SHP77 (cell line): ENCODE measurements at regions not wholly inside any gene's neighbourhood (a gene's known extent, or its start where the extent isn't known, plus 50 kb on each side); places are given as distances from the start of the nearest gene placed in this dataset.

Experiments used
- DNase-seq, 2 experiments: peaks; one replicate each; lab custom pipeline; 2025; lab: John Stamatoyannopoulos, UW

DNA sequence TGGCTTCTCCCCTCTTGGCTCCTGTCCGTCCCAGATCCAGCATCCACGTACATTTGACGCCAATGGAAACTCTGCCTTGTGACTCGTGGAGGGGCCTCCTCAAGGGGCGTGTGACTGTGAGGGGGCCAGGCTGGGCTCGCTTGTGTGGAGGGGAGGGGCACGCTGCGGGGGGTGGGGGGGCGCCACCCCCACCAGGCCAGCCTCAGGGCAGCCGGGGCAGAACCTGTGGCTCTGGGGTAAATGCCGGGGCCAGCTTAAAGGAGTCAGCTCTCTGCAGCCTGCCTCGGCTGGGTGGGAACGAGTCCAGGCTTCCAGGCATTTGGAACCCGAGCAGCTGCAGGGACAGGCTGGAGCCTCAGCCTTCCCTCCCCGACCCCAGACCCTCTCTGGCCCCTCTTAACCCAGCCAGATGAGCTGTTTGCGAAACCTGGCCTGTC is 94.1 kb downstream of the SIK1 start:
- DNase-seq: peak; percentile 14 to 25

DNA sequence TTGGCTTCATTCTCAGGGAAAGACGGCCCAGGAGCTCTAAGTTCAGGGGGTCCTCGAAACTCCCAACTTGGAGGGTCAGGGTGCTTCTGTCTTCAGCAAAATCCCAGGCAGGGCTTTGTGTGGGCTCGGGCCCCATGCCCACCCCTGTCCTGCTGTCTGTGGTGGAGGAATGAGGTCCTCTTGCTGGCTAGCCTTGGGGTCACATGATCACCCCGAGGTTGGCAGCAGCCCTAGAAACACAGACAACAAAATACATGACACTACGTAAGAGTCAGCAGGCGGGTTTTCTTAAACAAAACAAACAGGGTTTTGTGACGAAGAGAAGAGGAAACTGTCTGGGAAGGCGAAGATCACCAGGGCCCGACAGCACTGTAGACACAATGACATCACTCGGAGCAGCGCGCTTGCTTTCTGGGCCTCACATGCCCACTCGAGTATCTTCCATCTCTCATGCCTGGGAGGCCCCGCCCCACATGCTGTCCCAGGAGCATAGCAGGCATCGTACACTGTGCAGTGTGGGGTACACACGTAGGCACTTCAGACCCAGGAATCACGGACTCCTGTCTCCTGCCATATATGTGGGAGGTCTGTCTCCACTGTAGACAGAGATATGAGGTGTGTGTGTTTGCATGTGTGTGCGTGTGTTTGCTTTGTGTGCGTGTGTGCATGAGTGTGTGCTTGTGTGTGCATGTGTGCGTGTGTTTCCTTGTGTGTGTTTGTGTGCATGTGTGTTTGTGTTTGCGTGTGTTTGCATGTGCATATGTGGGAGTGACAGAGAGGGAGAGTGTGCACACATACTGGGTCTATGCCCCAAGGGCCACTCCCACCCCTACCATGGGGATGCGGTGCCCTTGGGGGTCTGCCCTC is 94.7 kb downstream of the SIK1 start:
- peak; percentile 68 to 75 for DNase-seq

DNA sequence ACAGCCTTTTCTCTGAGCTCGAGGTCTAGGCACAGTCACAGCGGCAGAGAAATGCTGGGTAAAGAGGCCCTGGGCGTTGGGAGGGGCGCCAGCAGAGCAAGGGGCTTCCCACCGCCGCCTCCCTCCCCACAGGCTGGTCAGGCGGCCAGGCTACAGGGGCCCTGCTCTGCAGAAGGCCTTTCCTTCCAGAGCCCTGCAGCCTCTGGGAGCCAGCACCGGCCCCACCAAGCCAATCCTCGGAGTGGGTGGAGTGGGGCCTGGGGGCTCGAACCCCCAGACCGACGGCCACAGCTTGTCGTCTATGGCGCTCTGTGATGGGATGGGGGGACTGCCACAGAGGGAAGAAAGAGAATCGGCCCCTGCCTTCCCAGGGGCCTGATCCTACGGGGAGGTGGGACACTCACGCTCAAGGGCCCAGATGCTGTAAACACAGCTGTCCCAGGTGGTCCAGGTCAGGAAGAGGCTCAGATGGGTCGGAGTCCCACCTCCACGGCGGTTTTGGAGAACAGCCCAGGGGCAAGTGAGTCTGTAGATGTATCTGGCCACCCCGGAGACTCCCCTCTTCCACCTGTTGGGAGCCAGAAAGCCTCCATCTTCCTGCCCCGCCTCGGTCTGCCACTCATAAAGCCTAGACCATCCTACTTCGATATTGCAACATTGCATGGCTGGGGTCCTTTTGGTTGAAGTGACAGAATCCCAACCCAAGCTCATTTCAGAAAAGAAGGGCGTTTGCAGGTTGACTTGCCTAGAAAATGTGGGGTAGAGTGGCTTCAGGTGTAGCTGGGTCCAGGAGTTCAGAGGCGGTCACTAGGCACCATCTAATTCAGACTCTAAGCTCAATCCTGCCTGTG is 95.6 kb downstream of the SIK1 start:
- DNase-seq: no peak

DNA sequence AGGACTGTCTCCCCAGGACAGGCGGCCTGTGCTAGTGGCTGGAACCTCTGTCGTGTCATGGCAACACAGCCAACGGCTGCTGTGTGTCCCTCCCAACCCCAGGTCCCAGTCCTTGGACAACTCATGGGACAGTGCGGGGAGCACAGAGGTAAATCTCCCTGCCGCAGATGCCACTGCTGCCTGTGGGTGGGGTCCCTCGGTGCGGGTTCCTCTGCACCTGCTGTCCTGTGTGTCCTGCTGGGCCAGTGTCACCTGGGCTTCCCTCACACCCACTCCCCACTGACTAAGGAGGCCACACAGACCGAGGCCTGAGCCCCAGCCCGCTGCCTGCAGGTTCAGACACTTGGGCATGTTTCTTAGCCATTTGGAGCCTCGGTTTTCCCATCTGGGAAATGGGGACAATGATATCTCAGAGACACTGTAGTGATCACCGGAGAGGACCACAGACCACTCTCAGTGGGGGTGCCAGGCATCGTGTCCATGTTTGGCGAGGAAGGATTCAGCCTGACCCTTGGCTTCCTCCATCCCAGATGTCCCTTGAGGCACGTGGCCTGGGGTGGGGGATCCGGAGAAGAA is 96.5 kb downstream of the SIK1 start:
- no peak for DNase-seq

DNA sequence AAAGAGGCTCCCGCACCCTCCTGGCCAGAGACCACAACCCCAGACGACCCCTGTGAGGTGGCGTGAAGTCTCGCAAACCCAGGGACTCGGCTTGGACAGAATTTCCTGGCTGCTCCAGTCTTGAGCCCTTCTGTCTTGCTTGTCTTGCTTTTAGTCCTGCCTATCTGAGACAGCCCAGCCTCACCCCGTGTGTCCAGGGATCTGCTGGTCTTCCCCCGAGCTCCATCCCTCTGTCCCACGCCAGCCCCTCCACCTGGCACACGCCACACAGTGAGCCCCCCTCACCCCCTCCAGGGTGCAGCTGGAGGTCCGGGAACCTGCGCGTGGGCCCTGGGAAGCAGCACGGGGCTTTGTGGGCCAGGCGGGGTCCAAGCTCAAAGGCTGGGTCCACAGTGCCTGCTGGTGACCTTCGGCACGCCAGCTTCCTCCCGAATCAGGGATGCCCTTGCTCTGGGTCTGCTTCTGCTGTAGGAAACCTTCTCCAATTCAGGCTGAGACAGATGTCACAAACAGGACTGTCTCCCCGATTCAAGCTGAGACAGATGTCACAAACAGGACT is 97.1 kb downstream of the SIK1 start:
- no peak for DNase-seq

DNA sequence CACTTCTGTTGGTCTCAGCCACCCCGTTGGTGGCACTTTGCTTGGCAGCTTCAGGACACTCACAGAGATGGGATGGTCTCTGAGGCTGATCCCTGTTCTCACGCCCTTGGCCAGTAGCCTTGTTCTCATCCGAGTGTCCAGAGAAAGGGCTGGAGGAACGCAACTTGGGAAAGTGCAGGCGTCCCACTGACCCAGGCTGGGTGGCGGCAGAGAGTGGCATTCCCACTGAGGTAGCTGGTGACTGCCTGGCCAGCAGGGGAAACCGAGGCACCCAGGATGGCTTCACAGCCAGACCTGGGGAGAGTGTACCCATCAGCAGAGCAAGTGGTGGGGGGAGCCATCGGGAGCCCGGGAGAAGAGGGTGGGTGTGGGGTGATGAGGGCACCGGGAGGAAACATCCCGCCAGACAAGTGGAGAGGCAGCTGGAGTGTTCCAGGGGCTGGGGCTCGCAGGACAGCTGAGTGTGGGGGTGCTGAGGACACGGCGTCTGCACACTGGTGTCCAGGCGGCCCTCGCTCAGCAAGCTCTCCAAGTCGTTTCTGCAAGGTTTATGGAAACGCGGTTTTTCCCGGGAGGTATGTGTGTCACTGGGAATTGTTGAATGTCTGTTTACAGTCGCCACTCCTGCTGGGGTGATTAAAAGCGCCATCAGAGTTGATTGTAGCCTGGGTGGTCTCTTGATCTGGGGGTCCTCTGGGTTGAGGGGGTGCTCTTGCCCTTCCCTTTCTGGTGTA is 97.8 kb downstream of the SIK1 start:
- no peak for DNase-seq

DNA sequence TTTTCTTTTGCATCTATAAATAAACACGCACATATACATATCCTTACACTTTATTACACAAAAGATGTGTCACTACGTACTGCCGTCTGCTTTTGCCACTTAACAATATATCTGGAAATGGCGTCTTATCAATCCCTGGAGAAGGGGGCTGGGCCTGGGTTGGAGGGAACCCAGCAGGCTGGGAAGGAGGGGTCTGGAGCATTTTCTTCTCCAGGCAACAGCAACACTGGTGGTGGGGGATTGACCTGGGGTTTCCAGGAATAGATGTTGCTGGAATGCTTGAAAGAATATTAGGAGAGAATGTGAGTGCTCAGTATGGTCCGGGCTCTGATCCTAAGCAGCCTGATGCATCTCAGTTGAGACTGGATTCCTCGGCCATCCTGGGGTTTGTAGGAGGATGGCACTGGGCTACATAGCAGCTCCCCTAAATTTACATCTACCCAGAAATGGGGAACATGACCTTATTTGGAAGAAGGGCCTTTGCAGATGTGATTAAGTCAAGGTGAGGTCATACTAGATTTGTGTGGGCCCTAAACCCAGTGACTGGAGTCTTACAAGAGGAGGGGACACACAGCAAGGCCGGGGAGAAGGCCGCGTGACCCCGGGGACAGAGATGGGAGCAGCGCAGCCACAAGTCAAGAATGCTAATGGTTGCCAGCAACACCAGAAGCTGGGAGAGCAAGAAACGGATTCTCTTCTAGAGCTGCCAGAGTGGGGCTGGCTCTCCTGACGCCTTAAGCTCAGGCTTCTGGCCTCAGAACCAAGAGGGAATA is 98.6 kb downstream of the SIK1 start:
- no peak for DNase-seq

DNA sequence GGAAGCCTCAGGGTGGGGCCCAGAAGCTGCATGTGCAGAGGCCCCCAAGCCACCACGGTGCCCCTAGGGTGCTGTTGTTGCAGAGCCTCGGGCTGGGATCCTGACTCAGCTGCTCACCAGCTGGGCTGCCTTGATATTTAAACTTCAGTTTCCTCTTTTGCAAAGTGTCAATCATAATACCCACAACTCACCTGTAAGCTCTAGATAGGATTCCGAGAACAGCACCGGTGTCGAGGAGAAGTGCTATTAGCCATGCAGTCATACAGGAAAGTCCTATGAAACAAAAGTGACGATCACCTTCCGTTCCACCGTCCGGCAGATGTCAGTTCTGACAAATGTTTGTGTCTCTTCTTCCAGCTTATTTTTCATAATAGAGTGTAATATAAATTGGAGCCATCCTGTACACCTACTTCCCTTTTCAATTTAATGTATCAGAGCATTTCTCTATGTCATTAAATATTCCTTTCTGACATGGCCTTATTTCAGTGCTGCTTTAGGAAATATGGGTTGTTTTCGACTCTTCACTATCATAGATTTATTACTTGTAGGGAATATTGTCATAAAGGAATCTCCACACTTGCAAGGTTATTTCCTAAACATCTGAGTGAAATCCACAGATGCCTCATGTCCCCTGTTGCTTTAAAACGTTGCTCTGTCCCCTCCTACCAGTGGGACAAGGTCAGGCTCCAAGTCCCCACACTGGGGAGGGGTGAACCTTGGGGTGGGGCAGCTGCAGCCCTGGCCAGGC is 100.8 kb downstream of the SIK1 start:
- DNase-seq: no peak

DNA sequence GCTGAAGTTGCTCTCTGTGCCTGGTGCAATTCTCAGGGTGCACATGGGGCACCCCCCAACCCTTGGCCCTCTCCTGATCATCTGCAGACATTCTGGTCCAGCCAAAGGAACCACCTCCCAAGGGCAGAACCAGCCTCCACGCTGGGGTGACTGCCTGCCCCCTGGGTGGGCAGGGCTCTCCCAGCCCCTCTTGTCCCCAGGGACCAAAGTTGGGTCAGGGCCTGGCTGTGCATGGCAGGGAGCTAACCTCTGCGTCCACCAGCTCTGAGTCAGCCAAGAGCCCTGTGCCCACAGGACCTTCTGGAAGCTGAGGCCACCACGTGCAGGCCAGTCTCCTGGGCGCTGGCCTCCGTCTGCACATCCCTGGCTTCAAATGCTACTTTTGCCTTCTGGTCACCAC is 101.9 kb downstream of the SIK1 start:
- no peak for DNase-seq

DNA sequence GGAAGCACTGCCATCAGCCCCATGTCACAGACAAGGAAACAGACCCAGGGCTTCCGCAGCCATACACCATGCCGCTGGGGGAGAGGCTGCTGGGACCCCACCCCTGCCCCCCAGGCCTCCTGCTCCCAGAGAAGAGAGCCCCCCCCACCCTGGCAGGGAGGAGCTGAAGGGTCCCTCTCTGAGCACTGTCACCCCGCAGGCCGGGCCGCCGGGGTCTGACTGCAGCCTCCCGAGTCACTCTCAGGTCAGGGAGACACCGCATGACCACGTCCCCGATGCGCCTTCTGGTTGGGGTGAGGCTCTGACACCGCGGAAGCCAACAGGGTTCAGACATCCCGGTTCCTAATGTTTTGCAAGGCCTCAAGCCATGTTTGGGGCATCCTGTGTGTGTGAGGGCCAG is 102.3 kb downstream of the SIK1 start:
- DNase-seq: no peak

DNA sequence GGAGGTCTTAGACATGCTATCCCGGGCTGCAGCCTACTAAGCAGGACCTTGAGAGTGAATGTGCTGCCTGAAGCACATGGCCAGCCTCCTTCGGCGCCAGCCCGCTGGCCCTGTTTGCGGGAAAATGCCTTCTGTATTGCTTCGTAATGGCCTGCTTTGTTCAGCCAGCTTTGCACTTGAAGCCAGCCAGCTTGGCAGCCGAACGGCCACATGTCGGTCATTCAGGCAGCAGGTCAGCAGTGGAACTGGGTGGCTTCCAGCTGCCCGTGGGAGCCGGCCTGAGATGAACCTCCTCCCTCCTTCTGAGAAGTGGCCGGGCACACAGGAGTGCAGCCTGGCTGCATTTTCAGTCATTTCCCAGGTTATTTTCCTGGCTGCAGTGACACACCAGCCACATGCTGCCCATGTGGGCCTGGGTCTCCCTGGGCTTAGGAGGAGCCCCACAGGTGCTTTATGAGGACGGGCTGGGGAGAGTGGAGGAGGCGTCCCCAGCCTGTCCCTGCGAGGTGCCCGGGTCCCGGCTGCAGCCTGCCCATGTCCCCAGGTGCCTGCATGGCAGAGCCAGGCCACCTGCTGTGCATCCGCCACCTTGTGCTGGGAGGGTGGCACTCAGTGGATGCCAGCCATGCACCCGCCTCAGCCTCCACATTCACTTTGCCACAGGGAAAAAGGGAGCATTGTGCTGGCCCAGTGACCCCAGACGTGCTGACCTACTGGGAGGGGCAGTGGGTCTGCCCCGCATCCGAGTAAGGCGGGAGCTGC is 103.5 kb downstream of the SIK1 start:
- DNase-seq: no peak

DNA sequence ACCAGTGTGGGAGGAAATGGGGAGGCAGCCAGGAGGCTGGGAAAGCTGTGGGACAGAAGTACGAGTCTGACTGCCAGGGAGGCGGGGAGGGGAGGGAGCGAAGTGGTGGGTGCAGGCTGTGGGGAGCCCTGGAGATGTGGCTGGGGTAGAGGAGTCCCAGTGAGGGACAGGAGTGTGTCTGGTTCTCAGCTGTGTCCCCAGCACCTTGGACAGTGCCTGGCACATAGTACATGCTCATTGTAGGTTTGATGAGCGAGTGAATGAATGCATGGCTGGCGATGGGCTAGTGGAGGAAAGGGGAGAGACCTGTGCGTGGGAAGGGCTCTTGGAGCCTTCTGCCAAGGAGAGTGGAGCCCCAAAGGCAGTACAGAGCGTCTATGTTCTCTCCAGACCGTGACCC is 104.1 kb downstream of the SIK1 start:
- no peak for DNase-seq

DNA sequence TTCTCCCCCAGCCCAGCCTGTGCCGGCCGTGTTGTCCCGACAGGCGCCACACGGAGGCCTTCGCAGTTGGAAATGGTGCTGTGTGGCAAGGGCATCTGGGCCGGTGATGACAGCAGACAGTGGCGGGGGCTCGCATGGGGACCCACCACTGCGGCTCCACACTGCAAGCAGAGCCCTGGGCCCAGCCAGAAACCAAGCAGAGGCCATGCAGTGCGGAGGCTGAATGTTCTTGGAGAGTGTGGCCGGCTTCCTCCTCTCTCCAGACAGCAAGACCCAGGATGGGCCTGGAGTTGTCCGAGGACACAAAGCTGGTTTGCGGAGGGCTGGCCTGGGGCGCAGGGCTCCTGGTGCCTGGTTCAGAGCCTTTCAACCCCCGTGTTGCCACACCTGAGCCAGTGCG is 104.6 kb downstream of the SIK1 start:
- no peak for DNase-seq

DNA sequence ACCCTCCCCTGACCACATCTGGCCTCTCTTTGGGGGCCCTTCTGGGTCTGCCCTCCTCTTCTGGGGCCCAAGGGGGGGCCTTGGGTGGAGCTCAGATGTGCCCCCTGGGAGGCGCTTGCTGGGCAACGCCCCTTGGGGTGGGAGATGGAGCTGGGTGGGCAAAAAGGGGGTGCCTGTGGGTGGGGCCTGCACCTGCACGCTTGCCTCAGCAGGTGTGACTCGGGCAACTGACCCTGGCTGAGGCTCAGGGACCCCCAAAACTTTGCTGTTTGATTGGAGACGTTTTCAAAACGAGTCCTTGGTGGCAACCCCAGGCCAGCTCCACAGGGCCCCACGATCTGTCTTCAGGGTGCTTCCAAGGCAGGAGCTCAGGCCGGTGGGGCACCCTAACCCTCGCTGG is 105.3 kb downstream of the SIK1 start:
- no peak for DNase-seq

DNA sequence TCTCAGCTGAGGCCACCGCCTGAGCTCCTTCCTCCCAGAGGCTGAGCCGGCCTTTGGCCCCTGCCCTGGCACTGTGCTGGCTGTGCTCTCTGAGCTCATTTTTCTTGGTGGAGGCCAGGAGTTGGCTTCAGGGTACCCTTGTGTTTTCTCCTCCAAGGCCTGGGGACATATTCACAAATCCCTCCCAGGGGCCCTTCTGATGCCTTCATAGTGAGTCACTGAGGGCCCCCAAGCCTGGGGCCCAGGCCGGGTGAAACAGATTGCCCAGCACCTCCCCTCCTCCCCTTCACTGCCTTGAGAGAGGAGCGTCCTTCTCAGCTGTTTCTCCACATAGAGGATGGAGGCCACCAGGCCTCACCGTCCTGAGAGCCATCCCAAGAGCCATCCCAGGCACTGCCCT is 105.8 kb downstream of the SIK1 start:
- no peak for DNase-seq

DNA sequence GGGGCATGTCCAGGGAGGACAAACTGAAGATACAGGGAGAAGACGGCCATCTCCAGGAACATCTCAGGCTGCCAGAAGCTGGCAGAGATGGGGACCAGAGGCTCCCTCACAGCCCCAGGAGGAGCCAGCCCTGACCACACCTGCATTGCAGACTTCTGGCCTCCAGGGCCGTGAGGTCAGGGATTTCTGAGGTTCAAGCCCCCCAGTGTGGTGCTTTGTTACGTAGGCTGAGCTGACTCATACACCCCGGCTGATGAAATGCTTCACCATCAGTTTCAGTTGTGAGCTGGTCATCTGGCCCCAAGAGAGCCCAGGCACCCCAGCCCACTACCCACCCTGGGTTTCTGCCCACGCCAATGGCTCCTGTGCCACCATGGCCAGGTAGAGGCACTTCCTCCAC is 106.4 kb downstream of the SIK1 start:
- no peak for DNase-seq

DNA sequence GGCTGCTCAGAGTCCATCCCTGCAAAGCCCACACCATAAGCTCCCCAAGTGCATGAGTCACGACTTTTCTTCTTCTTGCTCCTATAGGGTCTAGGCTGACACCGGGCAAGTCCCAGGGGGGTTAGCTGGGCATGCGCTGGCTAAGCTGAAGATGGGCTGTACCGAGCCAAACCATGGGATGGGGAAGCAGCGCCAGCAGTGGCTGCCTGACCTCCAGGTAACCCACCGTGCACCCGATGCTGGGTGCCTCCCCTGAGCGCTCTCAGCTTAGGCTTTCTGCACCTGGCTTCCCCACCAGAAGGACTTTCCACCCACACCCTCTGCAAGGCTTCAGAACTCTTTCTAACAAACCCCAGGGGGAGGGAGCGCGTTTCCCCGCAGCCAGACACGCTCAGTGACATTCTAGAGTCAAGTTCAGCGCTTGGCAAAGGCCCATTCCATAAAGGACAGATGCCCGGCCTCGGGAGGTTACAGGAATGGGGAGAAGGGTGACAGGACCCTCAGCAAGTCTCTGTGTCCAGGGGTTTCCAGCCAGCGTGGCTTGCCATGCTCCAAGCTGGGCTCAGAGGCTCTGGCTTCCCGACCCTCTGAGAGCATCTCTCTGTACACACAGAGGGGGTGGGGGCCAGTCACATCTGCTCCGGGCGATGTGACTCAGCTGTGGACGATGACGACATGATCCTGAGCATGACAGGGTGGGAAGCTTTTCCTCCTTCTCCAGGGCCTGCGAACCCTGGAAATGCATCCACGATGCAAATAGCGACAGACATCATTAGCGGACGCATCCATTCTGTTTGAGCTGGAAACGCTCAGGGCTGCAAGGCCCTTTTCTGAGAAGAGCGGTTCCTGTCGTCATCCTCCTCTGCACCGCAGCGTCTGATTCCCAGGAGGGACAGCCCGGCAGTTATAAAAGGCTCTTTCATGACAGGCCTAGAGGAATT is 107.8 kb downstream of the SIK1 start:
- peak; percentile 83 for DNase-seq

DNA sequence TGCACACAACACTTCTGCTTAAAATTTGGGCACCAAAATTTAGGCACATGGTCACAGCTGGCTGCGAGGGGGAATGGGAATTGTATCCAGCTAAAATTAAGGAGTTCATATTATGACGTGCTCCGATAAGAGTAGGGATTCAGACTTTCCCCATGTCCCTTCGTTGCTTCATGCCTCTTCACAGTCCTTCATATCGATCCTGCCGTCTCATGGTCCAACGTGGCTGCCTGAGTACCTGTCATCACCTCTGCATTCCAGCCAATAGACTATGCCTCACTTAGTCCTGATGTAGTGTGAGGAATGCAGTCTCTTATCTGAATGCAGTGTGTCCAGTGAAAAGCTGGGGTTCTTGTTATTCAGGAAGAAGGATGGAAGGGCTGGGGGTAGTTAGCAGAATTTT is 108.6 kb downstream of the SIK1 start:
- no peak for DNase-seq
